ENCODE measurements at regions not wholly inside any gene's neighbourhood (a gene's known extent, or its start where the extent isn't known, plus 50 kb on each side); places are given as distances from the start of the nearest gene placed in this dataset.

DNA sequence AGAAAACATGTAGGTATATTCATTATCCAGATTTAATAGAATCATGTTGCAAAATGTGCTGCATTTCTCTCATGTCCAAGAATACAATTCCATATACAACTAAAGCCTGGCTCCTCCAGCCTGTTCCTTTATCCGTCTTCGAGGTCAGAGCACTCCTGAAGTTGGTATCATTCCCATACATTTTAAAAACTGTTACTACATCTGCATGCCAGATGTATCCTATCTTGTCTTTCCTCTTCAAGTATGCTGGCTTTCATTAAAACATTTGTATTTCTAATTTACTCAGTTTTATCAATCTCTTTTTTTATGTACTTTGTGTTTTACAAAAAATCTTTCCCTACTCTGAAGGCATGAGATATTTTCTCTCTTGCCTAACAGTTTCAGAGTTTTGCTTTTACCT lies 536.6 kb upstream of the USP24 start:
- Histone ChIP-seq H3K9ac (ENCODE audit: low read length) (no peak overlapping the region), H3K27me3 (ENCODE audit: control insufficient read depth in 1 of 2, insufficient read depth in 1 of 2, low read length in 2 of 2) (peaks cover 0 to 3% of the 10 kb centered on the region in 2 experiments), H3K4ac (ENCODE audit: low read depth in 1 of 2, low read length in 2 of 2) (no peak overlapping the region), H3K18ac (ENCODE audit: low read depth in 1 of 2, low read length in 2 of 2) (no peak overlapping the region), H3K4me2 (ENCODE audit: low read length, poor library complexity, severe bottlenecking) (no peak overlapping the region), H3K27ac (ENCODE audit: low read length, poor library complexity, severe bottlenecking) (no peak overlapping the region), H3K14ac (ENCODE audit: low read length in 2 of 2) (no peak overlapping the region), H2AK5ac (ENCODE audit: low read length, severe bottlenecking) (no peak overlapping the region), H3K4me1 (ENCODE audit: control insufficient read depth, insufficient read depth, low read depth, low read length) (no peaks in the 10 kb centered on the region), H2BK12ac (ENCODE audit: low read length in 2 of 2) (no peak overlapping the region), H4K8ac (ENCODE audit: low read length) (no peak overlapping the region), H3K36me3 (ENCODE audit: control insufficient read depth in 1 of 2, insufficient read depth in 2 of 2, low read depth in 1 of 2, low read length in 2 of 2) (no peaks in the 10 kb centered on the region), H3K4me3 (ENCODE audit: insufficient read depth in 1 of 2, low read depth in 1 of 2, low read length in 2 of 2) (no peak overlapping the region), H2BK5ac (ENCODE audit: low read depth, low read length, poor library complexity, severe bottlenecking) (no peak overlapping the region), H2BK15ac (ENCODE audit: low read depth, poor library complexity, severe bottlenecking) (no peak overlapping the region), H3K79me1 (replicated peaks; ENCODE audit: low read length, poor library complexity, severe bottlenecking) (no peaks in the 10 kb centered on the region), H3K9me3 (ENCODE audit: control insufficient read depth, low read length) (peaks cover 4% of the 10 kb centered on the region), H4K91ac (ENCODE audit: low read length) (no peak overlapping the region), H2BK120ac (ENCODE audit: low read depth, low read length) (no peak overlapping the region), H3K23ac (ENCODE audit: low read length in 2 of 2) (no peak overlapping the region), H2AFZ (ENCODE audit: low read depth, low read length) (no peak overlapping the region)
- no peak for DNase-seq
- 97% methylated on average over 2 of the region's 2 CpGs for WGBS

DNA sequence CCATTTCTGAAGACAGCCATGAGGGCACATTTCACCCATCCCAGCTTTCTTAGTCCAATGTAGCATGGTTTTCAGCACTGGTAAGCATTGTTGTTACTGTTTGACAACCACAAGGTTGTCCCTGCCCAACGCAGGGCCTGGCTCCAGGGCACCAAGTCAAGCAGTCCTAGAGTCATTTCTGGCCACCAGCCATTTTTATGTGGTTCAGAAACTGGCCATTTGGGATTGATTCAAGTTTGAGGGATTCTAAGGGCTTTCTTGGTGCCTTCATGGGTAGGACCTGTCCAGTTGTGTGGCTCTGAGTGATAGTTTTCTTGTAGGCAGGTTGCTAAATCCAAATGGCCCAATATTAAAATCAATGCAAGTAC lies 535.4 kb upstream of the USP24 start:
- H4K8ac ChIP-seq (ENCODE audit: low read length): no peak overlapping the region
- H2BK120ac ChIP-seq (ENCODE audit: low read depth, low read length): no peak overlapping the region
- H3K79me1 ChIP-seq (replicated peaks; ENCODE audit: low read length, poor library complexity, severe bottlenecking): no peaks in the 10 kb centered on the region
- H4K91ac ChIP-seq (ENCODE audit: low read length): no peak overlapping the region
- H2BK15ac ChIP-seq (ENCODE audit: low read depth, poor library complexity, severe bottlenecking): no peak overlapping the region
- H3K27me3 ChIP-seq (ENCODE audit: control insufficient read depth in 1 of 2, insufficient read depth in 1 of 2, low read length in 2 of 2): peaks cover 0 to 3% of the 10 kb centered on the region in 2 experiments
- DNase-seq: no peak
- 94% methylated on average over 1 of the region's 1 CpG for WGBS
- no peaks in the 10 kb centered on the region for H3K36me3 ChIP-seq (ENCODE audit: control insufficient read depth in 1 of 2, insufficient read depth in 2 of 2, low read depth in 1 of 2, low read length in 2 of 2)
- no peak overlapping the region for H2BK5ac ChIP-seq (ENCODE audit: low read depth, low read length, poor library complexity, severe bottlenecking)
- no peak overlapping the region for H2BK12ac ChIP-seq (ENCODE audit: low read length in 2 of 2)
- H3K27ac ChIP-seq (ENCODE audit: low read length, poor library complexity, severe bottlenecking): no peak overlapping the region
- H3K14ac ChIP-seq (ENCODE audit: low read length in 2 of 2): no peak overlapping the region
- H3K4me2 ChIP-seq (ENCODE audit: low read length, poor library complexity, severe bottlenecking): no peak overlapping the region
- no peak overlapping the region for H3K4ac ChIP-seq (ENCODE audit: low read depth in 1 of 2, low read length in 2 of 2)
- no peak overlapping the region for H3K9ac ChIP-seq (ENCODE audit: low read length)
- no peak overlapping the region for H3K4me3 ChIP-seq (ENCODE audit: insufficient read depth in 1 of 2, low read depth in 1 of 2, low read length in 2 of 2)
- peaks cover 9% of the 10 kb centered on the region for H3K9me3 ChIP-seq (ENCODE audit: control insufficient read depth, low read length)
- H2AFZ ChIP-seq (ENCODE audit: low read depth, low read length): no peak overlapping the region
- no peak overlapping the region for H2AK5ac ChIP-seq (ENCODE audit: low read length, severe bottlenecking)
- no peaks in the 10 kb centered on the region for H3K4me1 ChIP-seq (ENCODE audit: control insufficient read depth, insufficient read depth, low read depth, low read length)
- H3K23ac ChIP-seq (ENCODE audit: low read length in 2 of 2): no peak overlapping the region
- no peak overlapping the region for H3K18ac ChIP-seq (ENCODE audit: low read depth in 1 of 2, low read length in 2 of 2)

DNA sequence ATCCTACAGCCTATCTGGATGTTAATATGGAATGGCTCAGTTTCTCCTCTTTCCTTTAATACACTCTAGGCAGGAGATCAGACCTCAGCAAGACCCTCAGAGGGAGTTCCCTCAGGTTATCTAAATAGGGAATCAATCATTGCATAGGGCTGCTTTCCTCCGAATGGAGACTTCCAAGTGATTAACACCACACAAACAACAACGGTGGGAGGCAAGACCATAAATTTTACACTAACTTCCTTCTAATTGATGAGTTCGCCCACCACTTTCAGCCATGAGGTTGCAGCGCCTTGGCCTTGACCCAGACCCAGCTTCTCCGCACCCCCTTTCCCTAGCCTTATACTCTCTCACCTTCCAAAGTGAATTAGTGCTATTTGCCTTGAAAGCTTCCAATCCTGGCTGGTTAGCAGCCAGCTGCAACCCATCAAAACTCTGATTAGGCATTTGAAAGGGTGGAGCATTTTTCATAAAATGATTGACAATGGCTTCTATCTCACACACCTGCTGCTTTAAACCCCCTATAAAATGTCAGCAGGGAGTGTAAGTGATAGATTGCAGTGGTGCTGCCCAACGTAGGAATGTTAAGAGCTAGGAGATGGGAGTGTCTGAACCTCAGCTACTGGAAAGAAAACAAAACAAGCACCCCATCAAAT lies 534.9 kb upstream of the USP24 start:
- no peaks in the 10 kb centered on the region for H3K4me1 ChIP-seq (ENCODE audit: control insufficient read depth, insufficient read depth, low read depth, low read length)
- no peak overlapping the region for H3K14ac ChIP-seq (ENCODE audit: low read length in 2 of 2)
- H3K27ac ChIP-seq (ENCODE audit: low read length, poor library complexity, severe bottlenecking): no peak overlapping the region
- WGBS: 79% methylated on average over 6 of the region's 6 CpGs
- H3K4ac ChIP-seq (ENCODE audit: low read depth in 1 of 2, low read length in 2 of 2): no peak overlapping the region
- no peak overlapping the region for H3K18ac ChIP-seq (ENCODE audit: low read depth in 1 of 2, low read length in 2 of 2)
- H2BK5ac ChIP-seq (ENCODE audit: low read depth, low read length, poor library complexity, severe bottlenecking): no peak overlapping the region
- no peak overlapping the region for H2BK120ac ChIP-seq (ENCODE audit: low read depth, low read length)
- H2AFZ ChIP-seq (ENCODE audit: low read depth, low read length): no peak overlapping the region
- H2AK5ac ChIP-seq (ENCODE audit: low read length, severe bottlenecking): no peak overlapping the region
- H3K36me3 ChIP-seq (ENCODE audit: control insufficient read depth in 1 of 2, insufficient read depth in 2 of 2, low read depth in 1 of 2, low read length in 2 of 2): no peaks in the 10 kb centered on the region
- H3K4me2 ChIP-seq (ENCODE audit: low read length, poor library complexity, severe bottlenecking): no peak overlapping the region
- H4K8ac ChIP-seq (ENCODE audit: low read length): no peak overlapping the region
- H2BK15ac ChIP-seq (ENCODE audit: low read depth, poor library complexity, severe bottlenecking): no peak overlapping the region
- H3K27me3 ChIP-seq (ENCODE audit: control insufficient read depth in 1 of 2, insufficient read depth in 1 of 2, low read length in 2 of 2): peaks cover 0 to 3% of the 10 kb centered on the region in 2 experiments
- no peak for DNase-seq
- H3K79me1 ChIP-seq (replicated peaks; ENCODE audit: low read length, poor library complexity, severe bottlenecking): no peaks in the 10 kb centered on the region
- no peak overlapping the region for H2BK12ac ChIP-seq (ENCODE audit: low read length in 2 of 2)
- no peak overlapping the region for H3K23ac ChIP-seq (ENCODE audit: low read length in 2 of 2)
- H3K9ac ChIP-seq (ENCODE audit: low read length): no peak overlapping the region
- no peak overlapping the region for H4K91ac ChIP-seq (ENCODE audit: low read length)
- peaks cover 9% of the 10 kb centered on the region for H3K9me3 ChIP-seq (ENCODE audit: control insufficient read depth, low read length)
- H3K4me3 ChIP-seq (ENCODE audit: insufficient read depth in 1 of 2, low read depth in 1 of 2, low read length in 2 of 2): no peak overlapping the region

DNA sequence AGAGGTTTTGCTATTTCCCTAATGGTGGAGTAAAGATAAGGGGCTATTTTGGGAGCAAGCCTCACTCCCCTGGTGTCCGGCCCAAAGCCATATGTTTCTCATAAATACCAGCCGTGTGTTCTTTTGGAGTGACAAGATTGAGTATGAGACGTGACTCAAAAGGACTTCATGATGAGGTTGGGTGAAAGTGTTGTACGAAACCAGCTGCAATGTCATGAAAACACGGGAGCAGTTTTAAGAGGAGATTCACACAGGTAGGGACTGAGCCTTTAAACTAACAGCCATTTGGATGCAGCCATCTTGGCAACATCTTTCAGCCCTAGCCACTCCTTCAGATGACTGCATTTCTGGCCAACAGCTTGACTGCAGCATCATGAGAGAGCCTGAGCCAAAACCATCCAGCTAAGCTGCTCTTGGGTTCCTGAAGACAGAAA lies 532.3 kb upstream of the USP24 start:
- no peaks in the 10 kb centered on the region for H3K4me1 ChIP-seq (ENCODE audit: control insufficient read depth, insufficient read depth, low read depth, low read length)
- H4K91ac ChIP-seq (ENCODE audit: low read length): no peak overlapping the region
- no peak overlapping the region for H3K4ac ChIP-seq (ENCODE audit: low read depth in 1 of 2, low read length in 2 of 2)
- H2BK5ac ChIP-seq (ENCODE audit: low read depth, low read length, poor library complexity, severe bottlenecking): no peak overlapping the region
- no peak overlapping the region for H2BK120ac ChIP-seq (ENCODE audit: low read depth, low read length)
- no peak overlapping the region for H3K23ac ChIP-seq (ENCODE audit: low read length in 2 of 2)
- no peak overlapping the region for H2BK12ac ChIP-seq (ENCODE audit: low read length in 2 of 2)
- DNase-seq: no peak
- no peaks in the 10 kb centered on the region for H3K79me1 ChIP-seq (replicated peaks; ENCODE audit: low read length, poor library complexity, severe bottlenecking)
- no peak overlapping the region for H3K14ac ChIP-seq (ENCODE audit: low read length in 2 of 2)
- H3K18ac ChIP-seq (ENCODE audit: low read depth in 1 of 2, low read length in 2 of 2): no peak overlapping the region
- no peak overlapping the region for H3K9ac ChIP-seq (ENCODE audit: low read length)
- no peak overlapping the region for H2AFZ ChIP-seq (ENCODE audit: low read depth, low read length)
- no peak overlapping the region for H4K8ac ChIP-seq (ENCODE audit: low read length)
- no peak overlapping the region for H3K4me2 ChIP-seq (ENCODE audit: low read length, poor library complexity, severe bottlenecking)
- no peak overlapping the region for H2BK15ac ChIP-seq (ENCODE audit: low read depth, poor library complexity, severe bottlenecking)
- 93% methylated on average over 5 of the region's 5 CpGs for WGBS
- H3K27ac ChIP-seq (ENCODE audit: low read length, poor library complexity, severe bottlenecking): no peak overlapping the region
- no peaks in the 10 kb centered on the region for H3K36me3 ChIP-seq (ENCODE audit: control insufficient read depth in 1 of 2, insufficient read depth in 2 of 2, low read depth in 1 of 2, low read length in 2 of 2)
- no peak overlapping the region for H3K4me3 ChIP-seq (ENCODE audit: insufficient read depth in 1 of 2, low read depth in 1 of 2, low read length in 2 of 2)
- peaks cover 0 to 3% of the 10 kb centered on the region in 2 experiments for H3K27me3 ChIP-seq (ENCODE audit: control insufficient read depth in 1 of 2, insufficient read depth in 1 of 2, low read length in 2 of 2)
- H3K9me3 ChIP-seq (ENCODE audit: control insufficient read depth, low read length): peaks cover 9% of the 10 kb centered on the region
- H2AK5ac ChIP-seq (ENCODE audit: low read length, severe bottlenecking): no peak overlapping the region
